ENCODE measurements at regions not wholly inside any gene's neighbourhood (a gene's known extent, or its start where the extent isn't known, plus 50 kb on each side); places are given as distances from the start of the nearest gene placed in this dataset.

DNA sequence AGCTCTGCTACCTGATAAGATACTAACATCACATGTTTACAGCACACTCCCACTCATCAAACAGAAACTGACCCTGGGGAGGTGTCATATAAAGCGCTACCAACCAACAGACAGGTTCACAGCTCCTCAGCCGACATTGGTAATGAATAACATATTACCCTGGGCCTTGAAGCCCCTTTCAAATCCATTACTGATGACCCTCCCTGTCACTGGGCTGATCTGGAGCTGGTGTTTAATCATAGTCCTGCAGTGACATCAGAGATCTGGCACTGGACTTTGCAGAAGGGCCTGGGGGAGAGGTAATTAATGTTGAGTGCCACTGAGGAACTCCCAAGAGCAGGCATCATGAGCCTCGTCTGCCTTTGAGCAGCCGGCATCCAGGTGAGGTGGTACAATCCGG, 306.5 kb upstream of the NFE2L3 start:
- TF ChIP-seq, protein P1, sequence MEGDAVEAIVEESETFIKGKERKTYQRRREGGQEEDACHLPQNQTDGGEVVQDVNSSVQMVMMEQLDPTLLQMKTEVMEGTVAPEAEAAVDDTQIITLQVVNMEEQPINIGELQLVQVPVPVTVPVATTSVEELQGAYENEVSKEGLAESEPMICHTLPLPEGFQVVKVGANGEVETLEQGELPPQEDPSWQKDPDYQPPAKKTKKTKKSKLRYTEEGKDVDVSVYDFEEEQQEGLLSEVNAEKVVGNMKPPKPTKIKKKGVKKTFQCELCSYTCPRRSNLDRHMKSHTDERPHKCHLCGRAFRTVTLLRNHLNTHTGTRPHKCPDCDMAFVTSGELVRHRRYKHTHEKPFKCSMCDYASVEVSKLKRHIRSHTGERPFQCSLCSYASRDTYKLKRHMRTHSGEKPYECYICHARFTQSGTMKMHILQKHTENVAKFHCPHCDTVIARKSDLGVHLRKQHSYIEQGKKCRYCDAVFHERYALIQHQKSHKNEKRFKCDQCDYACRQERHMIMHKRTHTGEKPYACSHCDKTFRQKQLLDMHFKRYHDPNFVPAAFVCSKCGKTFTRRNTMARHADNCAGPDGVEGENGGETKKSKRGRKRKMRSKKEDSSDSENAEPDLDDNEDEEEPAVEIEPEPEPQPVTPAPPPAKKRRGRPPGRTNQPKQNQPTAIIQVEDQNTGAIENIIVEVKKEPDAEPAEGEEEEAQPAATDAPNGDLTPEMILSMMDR (conservative IDR thresholded peaks at IDR 0.05; ENCODE audit: low read depth, low read length) = no peak
- no peak for DNase-seq (ENCODE audit: low read depth)
- H3K4me3 ChIP-seq (ENCODE audit: low read depth, low read length) = no peak overlapping the region

DNA sequence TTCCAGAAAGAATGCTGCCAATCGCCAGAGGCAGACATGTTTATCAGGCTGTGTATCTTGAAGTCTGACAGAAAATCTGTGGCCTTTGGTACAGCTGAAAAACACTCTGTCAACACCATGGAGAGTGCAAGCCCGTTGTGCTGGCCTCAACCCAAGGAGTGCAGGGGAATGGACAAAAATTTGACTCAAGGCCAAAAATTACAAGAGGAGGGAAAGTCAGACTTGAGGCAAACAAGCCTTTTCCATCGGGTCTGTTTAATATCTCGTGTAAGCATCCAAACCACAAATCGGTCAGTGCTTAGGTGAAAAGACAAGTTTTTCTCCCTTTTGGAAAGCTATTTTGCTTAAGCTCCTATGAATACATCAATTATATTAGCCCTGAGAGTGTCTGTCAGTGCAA, 305.3 kb upstream of the NFE2L3 start:
- no peak overlapping the region for H3K4me3 ChIP-seq (ENCODE audit: low read depth, low read length)
- TF ChIP-seq, protein P1 (conservative IDR thresholded peaks at IDR 0.05; ENCODE audit: low read depth, low read length) = no peak
- DNase-seq (ENCODE audit: low read depth) = peak; percentile 99

DNA sequence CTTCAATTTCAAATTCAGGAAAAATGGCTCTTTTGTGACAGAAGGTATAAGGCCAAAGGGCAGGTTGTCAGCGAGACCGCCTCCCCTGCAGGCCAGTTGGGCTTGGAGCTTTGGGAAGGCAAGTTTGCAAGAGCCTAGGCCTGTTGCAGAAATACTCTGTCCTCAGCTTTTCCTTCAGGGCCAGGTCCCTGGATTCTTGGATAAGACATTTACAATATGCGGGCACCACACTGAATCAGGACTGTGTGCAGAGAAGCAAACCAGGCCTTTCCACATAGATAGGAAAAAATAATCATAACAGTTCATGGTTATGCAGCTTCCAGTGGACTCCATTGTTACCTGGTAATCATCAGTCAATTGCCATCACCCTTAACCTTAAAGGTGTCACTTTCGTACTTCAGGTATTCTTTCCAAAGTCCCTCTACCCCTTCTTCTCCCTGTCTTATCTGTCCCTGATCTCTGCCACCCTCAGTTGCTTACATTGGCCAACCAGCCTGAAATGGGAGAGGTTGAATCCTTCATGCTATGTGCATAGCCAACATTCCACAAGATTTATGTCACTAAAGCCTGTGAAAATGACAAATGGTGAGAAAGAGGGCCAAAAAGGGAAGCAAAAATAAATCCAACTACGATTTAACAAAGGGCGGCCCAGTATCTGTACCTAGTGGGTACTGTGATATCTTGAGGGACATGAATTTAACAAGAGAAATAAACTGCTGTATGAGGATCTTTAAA, 304.5 kb upstream of the NFE2L3 start:
- TF ChIP-seq, protein P1 (conservative IDR thresholded peaks at IDR 0.05; ENCODE audit: low read depth, low read length) = no peak
- H3K4me3 ChIP-seq (ENCODE audit: low read depth, low read length) = no peak overlapping the region
- DNase-seq (ENCODE audit: low read depth) = peak; percentile 75

DNA sequence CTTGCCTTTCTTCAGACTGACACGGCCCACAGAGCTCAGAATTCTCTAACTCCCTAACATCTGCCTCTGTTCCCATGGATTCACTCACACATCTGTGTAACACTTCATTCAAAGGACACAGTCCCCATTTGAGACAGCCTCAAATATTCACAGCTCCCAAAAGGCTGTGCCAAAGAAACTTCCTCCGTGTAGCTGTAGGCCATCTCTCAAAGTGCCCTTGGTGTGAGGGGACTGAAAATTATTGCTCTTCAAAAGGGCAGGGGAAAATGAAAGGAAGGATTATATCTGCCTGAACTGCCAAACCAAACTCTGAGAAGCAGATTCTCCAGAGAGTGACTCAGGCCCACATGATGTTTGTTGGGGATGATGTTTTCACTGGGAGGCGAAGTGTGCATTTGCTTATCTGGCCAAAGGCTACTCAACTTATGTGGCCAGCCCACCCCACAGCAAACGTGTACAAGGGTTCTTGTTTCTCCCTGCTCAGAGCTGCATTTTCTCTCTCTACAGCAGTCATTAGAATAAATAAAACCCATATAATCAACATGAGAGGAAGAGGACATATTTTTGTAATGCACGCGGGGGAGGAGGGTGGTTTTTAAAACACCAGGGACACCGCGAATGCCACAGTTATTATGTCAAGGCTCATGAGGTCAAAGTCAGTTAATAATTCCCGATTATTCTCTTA, 302.4 kb upstream of the NFE2L3 start:
- peak; percentile 99 for DNase-seq (ENCODE audit: low read depth)
- TF ChIP-seq, protein P1 (conservative IDR thresholded peaks at IDR 0.05; ENCODE audit: low read depth, low read length) = no peak
- H3K4me3 ChIP-seq (ENCODE audit: low read depth, low read length) = no peak overlapping the region

DNA sequence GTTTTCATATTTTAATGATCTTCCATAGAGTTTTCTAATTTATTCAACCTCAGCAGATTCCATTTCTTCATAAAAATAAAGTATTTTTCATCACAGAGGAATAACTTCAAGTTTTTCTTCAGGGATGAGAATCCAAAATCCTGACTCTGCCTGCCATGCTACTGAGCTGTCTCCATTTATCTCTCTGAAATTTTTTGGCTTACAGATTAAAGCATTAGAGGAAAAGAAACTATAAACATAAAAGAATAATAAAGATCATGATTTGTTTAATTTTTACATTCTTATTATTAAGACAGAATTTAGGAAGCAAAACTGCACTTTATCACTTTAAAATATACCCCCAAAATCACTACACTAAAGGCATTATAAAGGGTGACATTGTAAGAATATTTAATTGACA, 301.8 kb upstream of the NFE2L3 start:
- no peak overlapping the region for H3K4me3 ChIP-seq (ENCODE audit: low read depth, low read length)
- DNase-seq (ENCODE audit: low read depth) = no peak
- TF ChIP-seq, protein P1 (conservative IDR thresholded peaks at IDR 0.05; ENCODE audit: low read depth, low read length) = no peak

DNA sequence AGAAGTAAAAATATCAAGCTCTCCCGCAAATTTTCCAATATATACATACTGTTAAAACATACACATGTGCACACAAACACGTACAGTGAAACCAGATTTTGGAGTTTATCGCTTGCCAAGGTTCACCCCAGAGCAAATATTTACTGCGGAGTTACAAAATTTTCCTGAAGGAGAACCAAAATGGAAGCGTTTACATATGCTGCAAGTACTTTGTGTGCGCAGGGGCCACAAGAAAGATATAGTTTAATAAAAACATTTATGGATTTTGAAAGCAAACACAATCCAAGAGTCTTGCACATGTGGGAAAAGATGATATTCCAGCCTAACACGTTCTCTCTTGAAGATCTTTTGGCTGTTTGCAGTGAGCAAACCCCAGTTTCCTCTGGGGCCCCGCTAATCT, 301.3 kb upstream of the NFE2L3 start:
- TF ChIP-seq, protein P1 (conservative IDR thresholded peaks at IDR 0.05; ENCODE audit: low read depth, low read length) = no peak
- no peak overlapping the region for H3K4me3 ChIP-seq (ENCODE audit: low read depth, low read length)
- peak; percentile 13 for DNase-seq (ENCODE audit: low read depth)

Data from choroid plexus epithelial cell (primary cell).